MCF 10A (cell line): ENCODE measurements at regions not wholly inside any gene's neighbourhood (a gene's known extent, or its start where the extent isn't known, plus 50 kb on each side); places are given as distances from the start of the nearest gene placed in this dataset.

Experiments used
- BruUV-seq: library from RNA; stranded (reverse); fragments of 400-500 nt; replicated peaks from 2 replicates; lab custom pipeline; 2021; lab: Mats Ljungman, UMichigan
- CTCF ChIA-PET: fragments of 300-600 bp; sonication (Branson Sonifier 250); formaldehyde crosslinking; extraction: SDS; loops from one replicate; lab custom pipeline; 2021; ENCODE audit warnings: antibody characterized with exemption, inconsistent platforms; lab: Yijun Ruan, JAX
- POLR2A ChIA-PET: fragments of 300-600, 350-650 bp; sonication (Branson Sonifier 250); formaldehyde crosslinking; extraction: SDS; loops from one replicate; lab custom pipeline; 2020; ENCODE audit warnings: antibody characterized with exemption, inconsistent platforms; lab: Yijun Ruan, JAX
- DNase-seq: peaks from one replicate; pipeline ENCODE4 v3.0.0-alpha.2; 2018; ENCODE audit not compliant: unreplicated experiment
- H3K27ac Mint-ChIP-seq: one replicate; pipeline ENCODE4 v1.8.0; 2022; ENCODE audit warnings: mild to moderate bottlenecking, low read depth, mixed read lengths; ENCODE audit not compliant: unreplicated experiment
- H3K27me3 Mint-ChIP-seq: one replicate; pipeline ENCODE4 v1.8.0; 2022; ENCODE audit warnings: mixed read lengths; ENCODE audit not compliant: insufficient read depth, unreplicated experiment
- H3K36me3 Mint-ChIP-seq: one replicate; pipeline ENCODE4 v1.8.0; 2022; ENCODE audit warnings: mild to moderate bottlenecking, moderate library complexity, mixed read lengths; ENCODE audit not compliant: insufficient read depth, unreplicated experiment
- H3K4me1 Mint-ChIP-seq: one replicate; pipeline ENCODE4 v1.8.0; 2022; ENCODE audit warnings: mixed read lengths; ENCODE audit not compliant: insufficient read depth, unreplicated experiment
- H3K4me3 Mint-ChIP-seq: one replicate; pipeline ENCODE4 v1.8.0; 2022; ENCODE audit warnings: mild to moderate bottlenecking, moderate library complexity, mixed read lengths; ENCODE audit not compliant: unreplicated experiment
- H3K9me3 Mint-ChIP-seq: one replicate; pipeline ENCODE4 v1.8.0; 2022; ENCODE audit warnings: mixed read lengths; ENCODE audit not compliant: unreplicated experiment
- CTCF ChIP-seq: fragments of 200-600 bp; IDR thresholded peaks from one replicate; pipeline ENCODE4 v1.8.0; 2022; ENCODE audit warnings: antibody characterized with exemption, mild to moderate bottlenecking; ENCODE audit not compliant: unreplicated experiment
- intact Hi-C: fragments of 100-400 bp; cut with micrococcal nuclease; formaldehyde crosslinking; loops from 2 replicates; pipeline ENCODE4 v1.14.1; 2022

GRCh38 chr3:197408177-197408957 is 110.0 kb upstream of the DLG1 start:
- H3K27ac Mint-ChIP-seq, result no peak overlapping the region
- ChIA-PET CTCF (interaction anchor here (0.7 kb wide), 1 partner anchor 22 kb away, joined by 3 read pairs; no protein-coding TSS in a partner anchor), POLR2A (interaction anchor here (0.7 to 2.2 kb wide), 3 partner anchors 10 to 14 kb away, joined by 3 to 6 read pairs (median 6); no protein-coding TSS in a partner anchor)
- H3K4me1 Mint-ChIP-seq, result no peaks in the 10 kb centered on the region
- no peaks in the 10 kb centered on the region for H3K9me3 Mint-ChIP-seq
- TF ChIP-seq CTCF, result no peak
- no peaks in the 10 kb centered on the region for H3K27me3 Mint-ChIP-seq
- no peak for DNase-seq
- H3K4me3 Mint-ChIP-seq, result no peak overlapping the region
- intact Hi-C loops, result no loop called here
- no peaks in the 10 kb centered on the region for H3K36me3 Mint-ChIP-seq
- BruUV-seq, result no TSS peak

GRCh38 chr3:197407526-197407925 is 109.1 kb upstream of the DLG1 start:
- no peak for DNase-seq
- Mint-ChIP-seq H3K36me3 (no peaks in the 10 kb centered on the region), H3K27ac (no peak overlapping the region), H3K4me3 (no peak overlapping the region), H3K4me1 (no peaks in the 10 kb centered on the region), H3K27me3 (no peaks in the 10 kb centered on the region), H3K9me3 (no peaks in the 10 kb centered on the region)
- CTCF ChIA-PET, result no interaction called here
- POLR2A ChIA-PET, result interaction anchor here (0.7 to 2.2 kb wide), 3 partner anchors 11 to 14 kb away, joined by 3 to 6 read pairs (median 6); no protein-coding TSS in a partner anchor
- no peak for TF ChIP-seq CTCF
- no TSS peak for BruUV-seq
- intact Hi-C loops, result no loop called here

GRCh38 chr3:197407053-197407452 is 108.6 kb upstream of the DLG1 start:
- Mint-ChIP-seq H3K27ac (no peak overlapping the region), H3K4me3 (no peak overlapping the region), H3K36me3 (no peaks in the 10 kb centered on the region), H3K4me1 (no peaks in the 10 kb centered on the region), H3K9me3 (no peaks in the 10 kb centered on the region), H3K27me3 (no peaks in the 10 kb centered on the region)
- DNase-seq, result no peak
- intact Hi-C loops, result no loop called here
- TF ChIP-seq CTCF, result no peak
- BruUV-seq, result no TSS peak
- ChIA-PET POLR2A (interaction anchor here (1.8 kb wide), 1 partner anchor 15 kb away, joined by 6 read pairs; no protein-coding TSS in a partner anchor), CTCF (no interaction called here)

GRCh38 chr3:197406266-197406665 is 107.9 kb upstream of the DLG1 start:
- no peak for DNase-seq
- Mint-ChIP-seq H3K9me3 (no peaks in the 10 kb centered on the region), H3K4me1 (no peaks in the 10 kb centered on the region), H3K27me3 (no peaks in the 10 kb centered on the region), H3K27ac (no peak overlapping the region), H3K36me3 (peaks cover 2% of the 10 kb centered on the region), H3K4me3 (no peak overlapping the region)
- BruUV-seq, result no TSS peak
- TF ChIP-seq CTCF, result no peak
- intact Hi-C loops, result no loop called here
- ChIA-PET CTCF (interaction anchor here (0.7 kb wide), 1 partner anchor 272 kb away, joined by 3 read pairs; no protein-coding TSS in a partner anchor), POLR2A (no interaction called here)
